NCI-H2171 (cell line): ENCODE measurements at regions not wholly inside any gene's neighbourhood (a gene's known extent, or its start where the extent isn't known, plus 50 kb on each side); places are given as distances from the start of the nearest gene placed in this dataset.

Experiments
- DNase-seq: peaks from one replicate; lab custom pipeline; 2025; lab: John Stamatoyannopoulos, UW

GRCh38 chr1:29502911-29503840, 266.9 kb downstream of the PTPRU start:
- peak; percentile 93 for DNase-seq

GRCh38 chr1:29502225-29502910, 266.0 kb downstream of the PTPRU start:
- no peak for DNase-seq

DNA sequence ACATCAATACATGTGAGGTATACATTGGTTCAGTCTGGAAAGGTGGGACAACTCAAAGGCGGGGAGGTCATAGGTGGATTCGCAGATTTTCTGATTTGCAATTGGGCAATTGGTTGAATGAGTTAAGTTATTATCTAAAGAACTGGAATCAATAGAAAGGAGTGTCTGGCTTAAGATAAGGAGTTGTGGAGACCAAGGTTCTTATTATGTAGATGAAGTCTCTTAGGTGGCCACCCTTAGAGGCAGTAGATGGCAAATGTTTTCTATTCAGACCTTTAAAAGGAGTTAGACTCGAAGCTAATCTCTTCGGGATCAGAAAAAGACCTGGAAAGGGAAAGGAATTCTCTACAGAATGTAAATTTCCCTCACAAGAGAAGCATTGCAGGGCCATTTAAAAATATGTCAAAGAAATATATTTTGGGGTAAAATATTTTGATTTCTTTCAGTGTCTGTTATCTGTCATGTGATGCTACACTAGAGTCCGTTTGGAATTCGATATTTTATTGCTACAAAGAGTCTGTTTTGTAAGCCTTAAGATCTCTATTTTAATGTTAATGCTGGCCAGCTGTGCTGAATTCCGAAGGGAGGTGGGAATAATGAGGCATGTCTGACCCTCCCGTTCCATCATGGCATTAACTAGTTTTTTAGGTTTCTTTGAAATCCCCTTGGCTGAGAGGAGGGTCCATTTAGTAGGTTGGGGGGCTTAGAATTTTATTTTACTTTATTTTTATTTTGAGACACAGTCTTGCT, 265.1 kb downstream of the PTPRU start:
- DNase-seq: no peak

GRCh38 chr1:29500651-29501050, 264.3 kb downstream of the PTPRU start:
- DNase-seq: no peak

- DNase-seq: no peak
Measured at GRCh38 chr1:29500041-29500440, 263.7 kb downstream of the PTPRU start.

DNA sequence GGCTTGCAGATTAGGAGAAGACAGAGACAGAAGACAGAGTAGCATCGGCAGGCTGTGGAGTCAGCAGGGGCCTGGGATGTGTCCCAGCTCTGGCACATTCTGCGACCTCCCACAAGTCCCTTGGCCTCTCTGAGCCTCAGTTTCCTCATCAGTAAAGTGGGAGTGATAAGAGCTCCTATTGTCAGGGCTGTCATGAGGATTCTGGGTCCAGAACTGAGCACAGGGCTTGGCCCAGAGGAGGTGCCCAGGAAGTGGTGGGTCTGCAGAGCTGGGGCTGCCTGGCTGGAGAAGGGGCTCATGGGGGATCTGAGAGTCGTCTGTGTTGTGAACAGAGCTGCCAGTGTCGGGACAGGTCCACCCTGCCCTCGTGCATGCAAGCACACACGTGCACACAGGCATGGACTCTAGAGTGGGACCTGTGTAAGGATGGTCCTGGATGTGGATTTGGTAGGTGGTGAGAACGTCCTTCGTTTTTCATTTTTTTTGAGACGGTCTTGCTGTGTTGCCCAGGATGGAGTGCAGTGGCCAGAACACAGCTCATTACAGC, 262.9 kb downstream of the PTPRU start:
- DNase-seq: no peak

DNA sequence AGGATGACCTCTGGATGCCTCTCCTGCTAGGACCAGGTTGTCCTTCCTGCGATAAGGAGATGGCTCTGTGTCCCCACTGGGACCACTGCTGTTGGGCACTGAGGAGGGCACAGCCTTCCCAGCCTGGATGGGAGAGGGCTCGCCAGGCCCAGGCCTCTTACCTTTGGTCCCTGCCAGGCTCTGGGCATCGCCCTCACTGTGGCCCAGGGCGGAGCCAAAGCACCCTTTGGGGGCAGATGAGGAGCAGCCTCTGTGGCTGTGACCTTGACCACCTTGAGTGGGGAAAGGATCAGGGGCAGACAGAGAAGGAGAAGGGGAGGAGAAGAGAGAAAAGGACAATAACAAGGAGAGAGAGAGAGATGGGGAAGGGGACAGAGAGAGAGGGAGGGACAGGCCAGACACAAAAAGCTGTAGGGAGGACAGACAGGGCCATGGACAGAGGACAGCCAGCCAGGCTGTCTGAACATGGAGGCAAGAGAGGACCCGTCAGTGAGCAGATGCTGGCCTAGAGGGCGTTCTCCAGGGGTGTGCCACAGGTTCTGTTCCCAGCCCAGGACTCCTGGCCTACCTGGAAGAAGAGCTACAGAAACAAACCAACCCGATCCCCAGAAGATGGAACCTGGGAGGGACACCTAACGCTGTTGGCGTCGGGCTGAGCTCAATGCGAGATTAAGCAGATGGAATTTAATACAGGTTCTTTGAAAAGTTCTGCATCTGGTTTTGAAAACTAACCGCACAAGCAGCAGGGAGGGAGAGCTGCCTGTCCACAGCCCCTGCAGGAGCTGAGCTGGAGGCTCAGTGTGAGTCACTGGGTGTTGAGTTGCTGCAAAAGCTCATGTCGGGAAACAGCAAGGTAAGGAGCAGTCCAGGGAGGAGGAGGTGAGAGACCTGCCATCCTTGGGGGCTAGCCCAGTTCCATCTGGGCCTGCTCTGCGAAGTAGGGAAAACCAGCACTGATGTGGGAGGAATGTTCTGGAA, 262.1 kb downstream of the PTPRU start:
- no peak for DNase-seq

GRCh38 chr1:29497395-29498125, 261.2 kb downstream of the PTPRU start:
- no peak for DNase-seq

DNA sequence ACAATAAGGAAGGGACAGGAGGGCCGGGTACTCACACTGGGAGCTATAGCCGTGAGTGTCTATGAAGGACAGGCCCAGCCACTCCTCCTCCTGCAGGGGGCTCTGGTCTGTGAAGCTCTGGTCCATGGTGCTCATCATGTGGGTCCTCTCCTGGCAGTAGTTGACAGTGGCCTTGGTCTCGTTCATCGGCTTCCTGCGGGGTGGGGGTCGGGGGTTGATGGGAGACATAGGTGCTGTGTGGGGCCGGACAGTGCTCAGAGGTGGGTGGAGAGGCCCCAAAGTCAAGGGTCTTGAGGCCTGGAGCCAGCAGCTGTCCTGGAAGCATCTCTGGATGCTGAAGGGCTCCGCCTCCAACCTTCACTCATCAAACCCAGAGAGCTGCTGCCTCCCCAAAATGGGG, 260.4 kb downstream of the PTPRU start:
- no peak for DNase-seq

DNA sequence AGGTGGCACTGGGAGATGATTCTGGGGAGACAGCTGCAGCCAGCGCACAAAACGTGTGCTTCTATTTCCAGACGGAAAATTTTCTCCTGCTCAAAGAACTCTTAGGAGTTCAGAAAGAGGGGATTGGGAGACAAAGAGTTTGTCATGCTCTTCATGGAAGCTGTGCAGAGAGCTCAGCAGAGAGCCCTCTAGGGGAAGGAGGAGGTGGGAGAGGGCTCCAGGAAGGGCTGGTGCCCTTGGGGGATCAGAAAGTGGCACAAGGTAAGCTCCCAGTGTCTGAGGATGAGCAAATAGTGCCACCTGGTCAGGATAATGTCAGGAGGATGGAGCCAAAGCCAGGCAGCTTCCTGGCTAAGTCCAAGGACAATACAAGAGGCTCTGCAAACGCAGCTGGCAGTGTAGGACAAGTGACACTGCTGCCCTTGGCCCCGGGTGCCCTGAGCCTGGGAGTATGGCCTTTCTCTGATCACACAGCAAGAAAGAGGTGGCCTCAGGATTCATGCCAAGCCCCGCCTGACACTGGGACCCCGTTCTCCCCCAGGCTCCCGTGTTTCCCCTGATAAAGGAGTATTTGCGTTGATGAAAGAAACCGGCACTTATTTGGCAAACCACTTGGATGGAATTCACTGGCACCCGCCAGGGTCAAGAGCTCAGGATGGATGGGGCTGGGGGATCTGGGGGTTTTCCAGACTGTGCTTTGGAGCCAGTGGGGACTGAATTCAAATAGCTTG, 254.0 kb downstream of the PTPRU start:
- DNase-seq: no peak

- no peak for DNase-seq
Measured at GRCh38 chr1:29489471-29489870, 253.1 kb downstream of the PTPRU start.

DNA sequence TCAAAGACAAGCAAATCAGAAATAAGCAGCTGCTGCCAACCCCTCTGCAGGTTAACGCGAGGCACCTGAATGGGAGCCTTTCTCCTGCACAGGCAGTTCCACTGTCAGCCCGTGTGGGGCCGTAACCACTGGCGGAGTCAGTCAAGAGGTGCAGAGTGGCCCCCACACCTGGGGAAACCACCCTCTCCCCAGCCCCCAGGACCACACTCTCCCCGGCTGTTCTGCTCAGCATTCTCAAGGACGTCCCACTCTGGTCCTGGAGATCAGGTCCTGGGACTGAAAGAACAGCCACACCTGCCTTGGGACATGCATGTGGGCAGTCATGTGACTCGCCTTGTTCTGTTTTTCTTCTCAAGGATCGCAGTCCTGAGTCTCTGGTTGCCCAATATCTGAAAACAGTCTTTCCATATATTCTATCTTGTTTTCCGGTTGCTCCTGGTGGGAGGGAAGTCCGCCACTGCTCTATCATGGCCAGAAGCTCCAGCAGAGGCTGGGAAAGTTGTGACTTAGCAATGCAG, 252.5 kb downstream of the PTPRU start:
- DNase-seq: no peak

GRCh38 chr1:29488086-29488793, 251.9 kb downstream of the PTPRU start:
- DNase-seq: no peak

GRCh38 chr1:29487291-29487690, 251.0 kb downstream of the PTPRU start:
- no peak for DNase-seq

GRCh38 chr1:29485096-29485925, 249.0 kb downstream of the PTPRU start:
- DNase-seq: no peak

GRCh38 chr1:29482991-29483390, 246.7 kb downstream of the PTPRU start:
- DNase-seq: no peak

DNA sequence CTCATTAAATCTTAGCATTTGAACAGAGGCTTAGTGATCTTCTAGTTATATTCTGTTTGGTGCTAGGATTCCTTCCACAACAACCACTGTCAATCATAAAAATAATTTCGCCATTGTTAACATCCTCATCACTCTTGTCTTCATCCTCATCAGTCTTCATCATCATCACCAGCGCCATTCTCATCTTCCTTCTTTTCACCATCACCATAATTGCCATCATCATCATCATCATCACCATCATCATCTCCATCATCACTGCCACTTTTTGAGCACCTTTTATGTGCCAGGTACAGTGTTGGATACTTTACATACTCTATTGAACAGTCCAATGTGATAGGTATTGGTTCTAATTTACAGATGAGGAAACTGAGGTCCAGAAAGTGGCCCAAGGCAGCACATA, 245.7 kb downstream of the PTPRU start:
- DNase-seq: no peak

GRCh38 chr1:29481031-29481430, 244.7 kb downstream of the PTPRU start:
- DNase-seq: no peak
